GM12874 (cell line): ENCODE measurements at regions not wholly inside any gene's neighbourhood (a gene's known extent, or its start where the extent isn't known, plus 50 kb on each side); places are given as distances from the start of the nearest gene placed in this dataset.

ENCODE experiments used
- TF ChIP-seq, protein P1 (sequence below): IDR thresholded peaks from 2 replicates; pipeline ENCODE4 v1.5.1; 2011; ENCODE audit warnings: low read depth, mild to moderate bottlenecking, control low read depth, low read length, moderate library complexity; ENCODE audit not compliant: insufficient read depth

DNA sequence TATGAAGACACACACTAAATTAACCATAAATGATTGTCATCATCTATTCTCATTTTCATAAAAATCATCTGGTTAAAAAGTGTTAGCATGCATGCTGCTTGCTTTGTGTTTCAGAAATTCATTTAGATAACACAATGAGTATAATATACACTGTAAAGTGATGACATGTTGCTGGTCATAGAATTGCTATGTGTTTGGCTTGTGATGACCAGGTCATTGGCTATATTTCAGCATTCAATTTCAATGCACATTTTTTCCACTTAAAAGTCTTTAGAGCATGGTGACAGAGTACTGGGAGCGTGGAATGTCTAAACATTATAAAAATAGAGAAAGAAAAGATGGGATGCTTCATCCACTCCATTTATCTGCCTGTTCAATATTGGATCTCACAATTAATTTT, 1291.1 kb upstream of the MAP3K7 start:
- TF ChIP-seq, protein P1, sequence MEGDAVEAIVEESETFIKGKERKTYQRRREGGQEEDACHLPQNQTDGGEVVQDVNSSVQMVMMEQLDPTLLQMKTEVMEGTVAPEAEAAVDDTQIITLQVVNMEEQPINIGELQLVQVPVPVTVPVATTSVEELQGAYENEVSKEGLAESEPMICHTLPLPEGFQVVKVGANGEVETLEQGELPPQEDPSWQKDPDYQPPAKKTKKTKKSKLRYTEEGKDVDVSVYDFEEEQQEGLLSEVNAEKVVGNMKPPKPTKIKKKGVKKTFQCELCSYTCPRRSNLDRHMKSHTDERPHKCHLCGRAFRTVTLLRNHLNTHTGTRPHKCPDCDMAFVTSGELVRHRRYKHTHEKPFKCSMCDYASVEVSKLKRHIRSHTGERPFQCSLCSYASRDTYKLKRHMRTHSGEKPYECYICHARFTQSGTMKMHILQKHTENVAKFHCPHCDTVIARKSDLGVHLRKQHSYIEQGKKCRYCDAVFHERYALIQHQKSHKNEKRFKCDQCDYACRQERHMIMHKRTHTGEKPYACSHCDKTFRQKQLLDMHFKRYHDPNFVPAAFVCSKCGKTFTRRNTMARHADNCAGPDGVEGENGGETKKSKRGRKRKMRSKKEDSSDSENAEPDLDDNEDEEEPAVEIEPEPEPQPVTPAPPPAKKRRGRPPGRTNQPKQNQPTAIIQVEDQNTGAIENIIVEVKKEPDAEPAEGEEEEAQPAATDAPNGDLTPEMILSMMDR, result no peak

DNA sequence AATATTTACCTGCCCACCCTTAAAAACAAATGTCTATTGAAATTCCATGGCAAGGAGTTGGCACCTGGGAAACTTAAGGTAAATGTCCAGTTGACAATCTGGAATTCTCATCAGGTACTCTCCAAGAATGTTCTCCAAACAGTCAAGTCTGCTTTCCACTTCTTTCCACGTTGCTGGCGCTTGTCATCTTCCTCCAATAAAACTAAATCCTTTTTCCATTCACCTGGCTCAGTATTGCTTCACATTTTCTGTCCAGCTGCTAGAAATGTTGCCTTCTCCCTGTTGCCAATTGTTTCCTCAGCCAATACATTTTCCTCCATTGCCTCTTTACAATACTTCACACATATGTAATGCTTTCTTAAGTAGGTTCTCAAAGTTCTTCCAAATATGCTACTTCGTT, 1288.1 kb upstream of the MAP3K7 start:
- TF ChIP-seq, protein P1, result no peak

DNA sequence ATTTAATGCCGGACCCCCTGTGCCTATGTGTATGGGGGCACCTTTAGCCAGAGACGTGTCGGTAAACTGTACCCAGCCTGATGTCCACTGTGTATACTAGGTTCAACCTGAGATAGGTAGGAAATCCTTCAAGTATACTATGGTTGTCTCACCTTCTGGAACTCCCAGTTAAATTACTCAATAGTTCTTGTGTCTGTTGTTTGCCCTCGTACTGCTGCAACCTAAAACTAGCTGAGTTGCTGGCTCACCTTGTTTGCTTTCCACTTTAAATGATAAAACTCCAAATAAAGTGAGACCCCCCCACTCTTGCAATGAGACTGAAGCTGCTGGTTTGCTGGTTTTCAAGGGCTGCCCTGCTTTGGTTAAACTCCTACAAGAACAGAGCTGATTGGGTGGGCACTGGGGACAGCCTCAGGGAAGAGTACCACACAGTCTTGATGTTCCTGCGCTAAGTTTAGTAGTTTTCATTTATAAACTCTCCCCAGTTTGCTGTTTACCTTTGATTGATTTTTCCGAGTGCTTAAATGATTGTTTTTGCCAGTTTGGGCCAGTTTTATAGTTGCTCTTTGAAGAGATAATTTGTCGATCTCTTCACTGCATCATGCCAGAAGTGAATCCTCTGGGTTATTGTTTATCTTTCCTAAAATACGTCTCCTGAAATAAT, 1281.8 kb upstream of the MAP3K7 start:
- TF ChIP-seq, protein P1, result no peak

DNA sequence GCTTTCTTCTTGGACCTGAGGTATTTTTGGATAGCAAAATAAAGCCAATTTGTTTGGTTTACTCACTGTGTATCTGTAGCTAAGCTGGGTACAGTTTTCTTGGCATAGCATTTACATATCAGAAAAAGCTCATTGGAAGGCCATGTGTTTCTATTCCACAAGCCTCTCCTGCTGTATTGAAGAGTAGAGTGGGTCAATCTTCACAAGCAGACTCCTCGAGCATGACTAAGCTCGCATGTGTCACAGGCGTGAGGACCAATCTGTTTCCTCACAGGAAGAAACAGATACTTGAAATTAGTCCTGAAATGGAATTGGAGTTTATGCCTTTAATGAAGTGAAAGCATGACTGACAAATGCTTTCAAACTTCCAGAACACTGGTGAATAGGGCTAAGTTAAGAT, 1279.0 kb upstream of the MAP3K7 start:
- TF ChIP-seq, protein P1, result no peak

DNA sequence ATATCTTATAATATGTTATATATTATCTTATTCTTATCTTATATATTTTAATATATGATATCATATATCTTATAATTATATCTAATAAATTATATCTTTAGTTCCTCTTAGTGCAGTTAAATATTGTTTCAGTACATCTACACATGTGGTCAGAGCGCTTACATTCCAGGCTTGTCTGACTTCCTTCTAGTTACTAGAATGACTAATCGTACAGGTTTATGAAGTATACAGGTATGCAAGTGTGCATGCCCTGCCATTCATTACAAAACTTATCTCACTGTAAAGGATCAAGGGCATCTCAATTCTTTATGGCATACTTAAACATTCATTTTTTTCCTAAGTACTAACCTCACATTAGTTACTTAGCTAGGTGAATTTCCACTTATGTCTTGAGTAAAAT, 1278.0 kb upstream of the MAP3K7 start:
- TF ChIP-seq, protein P1, result no peak

DNA sequence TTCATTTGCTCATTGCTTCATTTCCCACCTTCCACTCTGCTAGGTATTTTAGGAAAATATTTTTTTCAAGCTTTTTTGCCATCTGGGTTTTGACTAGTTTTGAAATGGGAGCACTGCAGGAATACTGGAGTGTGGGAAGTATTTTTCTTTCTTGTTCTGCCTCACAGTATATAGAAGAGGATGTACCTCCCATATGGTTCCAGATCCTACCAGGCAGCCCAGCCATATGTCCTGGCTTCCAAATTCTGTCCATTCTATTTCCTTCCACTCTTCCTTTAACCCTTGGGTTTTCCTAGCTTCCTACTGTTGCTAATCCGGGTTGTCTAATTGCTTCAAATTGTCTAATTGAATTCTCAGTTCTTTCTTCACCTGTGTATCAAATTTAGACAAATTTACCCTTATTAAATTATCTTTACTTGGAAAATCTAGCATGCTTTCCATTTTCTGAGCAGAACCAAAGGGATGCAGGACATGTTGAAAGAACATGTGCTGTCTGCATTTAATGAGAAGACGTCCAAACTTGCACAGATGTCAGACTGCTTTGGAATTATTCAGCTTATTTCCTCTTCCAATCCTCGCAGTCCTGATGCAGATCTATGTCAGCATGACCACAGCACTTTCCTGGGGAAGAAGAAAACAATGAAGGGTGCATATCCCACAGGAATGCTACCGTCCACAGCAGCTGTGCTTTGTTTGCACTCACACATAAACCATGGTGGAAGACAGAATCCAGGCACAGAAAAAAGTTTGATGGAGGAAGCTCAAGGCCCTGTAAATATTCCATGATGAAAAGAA, 1273.9 kb upstream of the MAP3K7 start:
- TF ChIP-seq, protein P1, result no peak

DNA sequence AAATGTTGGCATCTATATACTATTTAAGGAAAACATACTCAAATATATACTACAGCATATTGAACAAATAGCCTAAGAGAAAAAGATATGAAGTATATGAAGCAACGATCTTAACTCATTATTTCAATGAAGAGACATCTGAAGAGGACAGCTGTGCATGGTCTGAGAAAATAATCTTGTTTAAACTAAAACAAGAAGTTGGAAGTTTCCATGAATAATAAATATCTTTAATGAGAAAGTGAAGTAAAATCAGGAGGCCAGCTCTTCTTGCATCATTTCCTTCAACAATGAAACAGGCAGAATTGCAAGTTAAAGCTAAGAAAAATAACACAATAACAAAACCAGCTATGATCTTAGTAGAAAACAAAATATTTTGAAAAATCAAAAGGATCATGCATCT, 1265.4 kb upstream of the MAP3K7 start:
- TF ChIP-seq, protein P1, result no peak
